Stimulated activated effector memory CD8-positive, alpha-beta T cell treated with anti-CD3 and anti-CD28 coated beads, Interleukin-12 subunit alpha, Interleukin-12 subunit beta, amount 100 ng/mL, for 72 hours (primary cell): ENCODE measurements at regions not wholly inside any gene's neighbourhood (a gene's known extent, or its start where the extent isn't known, plus 50 kb on each side); places are given as distances from the start of the nearest gene placed in this dataset.

Experiments used
- ATAC-seq: fragments of 150-1000 bp; cut with Tn5 transposase; 2 replicates; pipeline ENCODE4 v1.10.0; 2021
- DNase-seq, 2 donors: peaks; one replicate each; pipeline ENCODE4 v3.0.0; 2021 to 2022; ENCODE audit warnings: low spot score in 2 of 2
- H3K27ac Mint-ChIP-seq: one replicate; pipeline ENCODE4 v1.8.0; 2022; ENCODE audit warnings: mild to moderate bottlenecking, mixed read lengths
- H3K36me3 Mint-ChIP-seq: one replicate; pipeline ENCODE4 v1.8.0; 2022; ENCODE audit warnings: mild to moderate bottlenecking, mixed read lengths
- H3K4me1 Mint-ChIP-seq: one replicate; pipeline ENCODE4 v1.8.0; 2022; ENCODE audit warnings: mixed read lengths
- H3K4me3 Mint-ChIP-seq: one replicate; pipeline ENCODE4 v1.8.0; 2022; ENCODE audit warnings: mild to moderate bottlenecking, mixed read lengths
- H3K9me3 Mint-ChIP-seq: one replicate; pipeline ENCODE4 v1.8.0; 2022; ENCODE audit warnings: mixed read lengths

DNA sequence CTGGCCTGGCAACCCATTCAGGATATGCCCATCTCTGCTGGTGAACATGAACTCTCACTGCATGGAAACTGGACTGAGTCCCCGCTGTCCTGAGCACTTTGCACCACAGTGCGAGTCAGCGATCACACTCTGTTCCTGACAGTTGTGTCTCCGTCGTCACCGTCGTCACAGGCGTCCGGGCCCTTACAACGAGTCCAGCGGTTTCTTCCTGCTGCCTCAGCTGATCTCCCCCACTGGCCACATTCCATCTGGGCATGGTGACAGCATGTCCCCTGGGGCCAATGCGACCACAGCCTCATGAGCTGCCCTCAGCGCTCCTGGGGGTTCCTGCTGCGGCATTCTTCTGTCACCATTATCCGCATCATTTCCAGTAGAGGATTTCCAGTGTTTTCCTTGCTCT lies 76.8 kb upstream of the KLF6 start:
- ATAC-seq (no peak), DNase-seq (no peak)
- Mint-ChIP-seq H3K4me1 (peaks cover 32% of the 10 kb centered on the region), H3K9me3 (no peaks in the 10 kb centered on the region), H3K4me3 (no peak overlapping the region), H3K27ac (no peak overlapping the region), H3K36me3 (no peaks in the 10 kb centered on the region)

DNA sequence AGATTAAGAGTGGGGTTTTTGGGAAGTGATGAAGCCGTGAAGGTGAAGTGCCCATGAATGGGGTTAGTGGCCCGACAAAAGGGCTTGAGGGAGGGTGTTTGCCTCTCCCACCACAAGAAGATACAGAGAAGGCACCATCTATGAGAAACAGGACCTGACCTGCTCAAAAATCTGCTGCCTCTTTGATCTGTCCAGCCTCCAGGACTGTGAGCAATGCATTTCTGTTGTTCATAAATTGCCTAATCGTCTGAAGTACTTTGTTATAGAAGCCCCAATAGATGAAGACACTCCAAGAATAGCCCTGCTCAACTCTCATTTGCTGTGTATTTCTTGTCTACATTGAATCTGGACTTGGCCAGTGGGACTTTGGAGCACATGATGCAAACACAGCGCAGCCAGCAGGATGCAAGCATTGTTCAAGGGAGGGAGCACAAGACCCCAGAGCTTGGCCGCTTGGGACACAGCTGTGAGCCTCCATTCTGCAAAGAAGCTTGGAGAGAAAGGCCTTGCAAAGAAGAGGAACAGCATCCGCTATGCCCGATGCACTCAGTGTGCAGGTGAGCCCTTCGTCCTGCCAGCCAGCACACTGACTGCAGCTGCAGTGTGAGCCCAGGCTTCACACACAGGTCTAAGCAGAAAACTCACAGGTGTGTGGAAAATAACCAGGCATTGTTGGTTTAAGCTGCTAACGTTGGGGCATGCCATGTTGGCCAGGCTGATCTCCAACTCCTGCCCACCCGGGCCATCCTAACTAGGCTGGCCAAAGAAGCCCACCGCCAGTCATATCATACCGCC lies 73.2 kb upstream of the KLF6 start:
- Mint-ChIP-seq H3K9me3 (no peaks in the 10 kb centered on the region), H3K27ac (no peak overlapping the region), H3K4me3 (no peak overlapping the region), H3K4me1 (peaks cover 27% of the 10 kb centered on the region), H3K36me3 (no peaks in the 10 kb centered on the region)
- DNase-seq: peak in 1 of 2 donors; percentile 41
- ATAC-seq: no peak

DNA sequence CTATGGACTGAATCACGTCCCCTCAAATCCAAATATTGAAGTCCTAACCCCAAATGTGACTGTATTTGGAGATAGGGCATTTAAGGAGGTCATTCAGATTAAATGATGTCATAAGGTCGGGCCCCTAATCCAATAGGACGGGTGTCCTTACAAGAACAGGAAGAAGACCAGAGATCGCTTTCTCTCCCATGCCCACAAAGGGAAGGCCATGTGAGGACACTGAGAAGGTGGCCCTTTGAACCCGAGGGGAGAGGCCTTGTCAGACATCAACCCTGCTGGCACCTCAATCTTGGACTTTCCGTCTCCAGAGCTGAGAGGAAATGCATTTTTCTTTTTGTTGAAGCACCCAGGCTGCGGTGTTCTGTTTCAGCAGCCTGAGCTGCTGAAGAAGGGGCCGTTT lies 72.3 kb upstream of the KLF6 start:
- Mint-ChIP-seq H3K36me3 (peaks cover 2% of the 10 kb centered on the region), H3K4me1 (peaks cover 33% of the 10 kb centered on the region), H3K27ac (no peak overlapping the region), H3K4me3 (no peak overlapping the region), H3K9me3 (no peaks in the 10 kb centered on the region)
- ATAC-seq: no peak
- DNase-seq: no peak

DNA sequence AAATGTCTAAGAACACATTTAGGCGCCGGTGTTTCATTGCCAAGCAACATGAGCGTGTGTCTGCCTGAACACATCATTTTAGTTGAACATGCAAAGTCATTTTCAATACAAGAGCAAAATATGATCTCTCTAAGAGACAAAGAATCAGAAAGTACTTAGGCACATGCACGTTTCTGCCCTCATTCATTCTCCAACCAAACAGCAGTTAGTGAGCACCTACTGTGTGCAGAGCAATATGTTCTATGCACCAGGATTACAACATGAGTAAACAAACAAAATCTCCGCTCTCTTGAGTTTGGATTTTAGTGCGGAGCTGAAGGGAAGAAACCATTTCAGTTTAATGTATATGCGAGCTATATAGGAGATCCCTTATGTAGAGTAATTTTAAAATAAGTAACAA lies 71.6 kb upstream of the KLF6 start:
- no peak for DNase-seq
- Mint-ChIP-seq H3K4me1 (peaks cover 34% of the 10 kb centered on the region), H3K36me3 (peaks cover 6% of the 10 kb centered on the region), H3K9me3 (no peaks in the 10 kb centered on the region), H3K4me3 (no peak overlapping the region), H3K27ac (peak overlapping the region; percentile 9)
- no peak for ATAC-seq

DNA sequence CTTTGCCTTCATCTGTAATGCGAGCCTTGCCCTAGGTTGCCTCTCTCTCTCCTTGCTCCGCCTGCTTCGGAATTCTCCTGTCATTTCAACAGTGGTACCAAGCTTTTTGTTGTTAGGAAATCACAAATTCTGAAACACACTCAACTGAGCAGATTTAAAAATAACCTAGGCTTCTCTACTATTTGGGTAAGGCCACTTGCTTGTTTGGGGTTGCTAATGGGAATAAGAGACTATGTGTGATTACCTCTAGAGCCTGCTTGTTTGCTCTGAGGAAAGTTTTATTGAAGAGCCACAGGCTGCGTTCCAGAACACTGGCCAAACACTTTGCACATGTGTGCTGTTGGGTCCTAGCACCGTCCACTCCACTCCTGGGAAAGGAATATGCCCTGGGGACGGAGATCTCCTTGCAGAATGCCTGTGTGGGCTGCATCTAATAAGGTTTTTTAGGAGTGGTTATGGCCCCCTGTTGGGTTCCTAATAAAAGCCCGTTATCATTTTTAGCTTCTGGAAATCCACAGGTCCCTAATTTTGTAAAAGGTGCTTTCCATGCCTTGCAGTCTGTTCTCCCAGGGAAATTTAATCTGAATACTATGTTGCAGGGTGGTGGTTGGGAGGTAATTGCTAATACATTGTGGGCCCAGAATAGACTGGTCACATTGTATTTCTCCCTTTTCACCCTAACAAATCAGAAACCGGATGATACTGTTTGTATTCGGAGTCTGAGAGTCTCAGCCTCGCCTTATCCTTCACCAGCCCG lies 68.7 kb upstream of the KLF6 start:
- no peak for ATAC-seq
- peak overlapping the region; percentile 98 for H3K27ac Mint-ChIP-seq

DNA sequence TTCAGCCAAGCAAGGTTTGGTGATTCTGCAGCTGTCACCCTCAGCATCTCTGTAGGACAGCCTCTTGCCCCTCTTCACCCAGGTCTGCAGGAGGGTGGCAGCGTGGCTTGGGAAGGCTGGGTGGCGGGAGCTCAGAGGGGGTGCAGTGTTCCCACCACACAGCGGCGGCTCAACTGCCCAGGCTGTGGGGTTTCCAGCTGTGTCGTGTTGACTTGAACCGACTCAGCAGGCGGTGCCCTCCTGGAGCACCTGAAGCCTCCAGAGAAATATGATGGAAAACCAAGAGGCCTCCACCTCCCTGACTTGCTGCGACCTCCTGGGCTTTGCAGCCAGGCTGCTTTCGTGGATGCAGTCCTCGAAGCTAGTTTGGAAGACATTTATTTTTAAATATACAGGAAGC lies 68.0 kb upstream of the KLF6 start:
- Mint-ChIP-seq H3K9me3 (no peaks in the 10 kb centered on the region), H3K27ac (peak overlapping the region; percentile 98), H3K36me3 (peaks cover 6% of the 10 kb centered on the region), H3K4me3 (no peak overlapping the region), H3K4me1 (peaks cover 54% of the 10 kb centered on the region)
- DNase-seq: no peak
- no peak for ATAC-seq

More for the DNA sequence above, 68.7 kb upstream of the KLF6 start:
- Mint-ChIP-seq H3K36me3 (peaks cover 6% of the 10 kb centered on the region), H3K4me3 (no peak overlapping the region), H3K9me3 (no peaks in the 10 kb centered on the region), H3K4me1 (peaks cover 54% of the 10 kb centered on the region)
- no peak for DNase-seq

DNA sequence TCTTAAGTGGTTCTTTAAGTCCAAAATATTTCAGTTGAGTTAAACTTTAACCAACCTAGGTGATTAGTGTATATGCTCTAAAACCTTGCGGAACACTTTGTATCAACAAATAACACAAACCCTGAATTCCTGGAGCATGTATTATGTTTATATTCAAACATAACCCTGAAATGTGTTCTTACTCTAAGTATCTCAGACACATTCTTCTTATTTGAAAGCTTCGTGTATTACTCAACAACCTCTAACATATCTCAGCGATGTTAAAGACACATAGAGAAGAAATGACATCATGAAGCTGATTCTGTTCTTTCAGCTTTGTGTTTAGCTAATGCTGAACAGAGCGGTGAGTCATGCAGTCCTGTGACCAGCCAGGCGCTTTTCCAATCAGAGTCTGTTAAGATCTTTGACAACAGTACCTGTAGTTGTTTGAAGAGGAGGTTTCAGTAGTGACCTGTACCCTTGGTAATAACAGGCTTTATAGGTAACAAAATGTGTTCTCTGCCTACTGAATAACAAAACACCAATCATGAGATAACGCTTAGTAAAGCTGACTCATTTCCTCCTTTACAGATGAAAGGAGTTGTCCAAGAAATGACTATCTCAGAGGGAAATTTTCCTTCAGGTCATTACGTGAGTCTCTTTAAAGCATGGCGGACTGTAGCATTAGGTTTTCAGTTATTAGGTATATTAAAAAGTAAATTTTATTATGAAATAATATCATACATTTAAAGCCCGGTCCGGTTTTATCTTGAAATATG lies 67.3 kb upstream of the KLF6 start:
- no peaks in the 10 kb centered on the region for H3K9me3 Mint-ChIP-seq
- H3K4me3 Mint-ChIP-seq: peak overlapping the region; percentile 60
- H3K27ac Mint-ChIP-seq: peak overlapping the region; percentile 98
- peaks cover 54% of the 10 kb centered on the region for H3K4me1 Mint-ChIP-seq
- peak in 1 of 2 donors; percentile 80 for DNase-seq
- peak; percentile 96 for ATAC-seq
- H3K36me3 Mint-ChIP-seq: peaks cover 6% of the 10 kb centered on the region

DNA sequence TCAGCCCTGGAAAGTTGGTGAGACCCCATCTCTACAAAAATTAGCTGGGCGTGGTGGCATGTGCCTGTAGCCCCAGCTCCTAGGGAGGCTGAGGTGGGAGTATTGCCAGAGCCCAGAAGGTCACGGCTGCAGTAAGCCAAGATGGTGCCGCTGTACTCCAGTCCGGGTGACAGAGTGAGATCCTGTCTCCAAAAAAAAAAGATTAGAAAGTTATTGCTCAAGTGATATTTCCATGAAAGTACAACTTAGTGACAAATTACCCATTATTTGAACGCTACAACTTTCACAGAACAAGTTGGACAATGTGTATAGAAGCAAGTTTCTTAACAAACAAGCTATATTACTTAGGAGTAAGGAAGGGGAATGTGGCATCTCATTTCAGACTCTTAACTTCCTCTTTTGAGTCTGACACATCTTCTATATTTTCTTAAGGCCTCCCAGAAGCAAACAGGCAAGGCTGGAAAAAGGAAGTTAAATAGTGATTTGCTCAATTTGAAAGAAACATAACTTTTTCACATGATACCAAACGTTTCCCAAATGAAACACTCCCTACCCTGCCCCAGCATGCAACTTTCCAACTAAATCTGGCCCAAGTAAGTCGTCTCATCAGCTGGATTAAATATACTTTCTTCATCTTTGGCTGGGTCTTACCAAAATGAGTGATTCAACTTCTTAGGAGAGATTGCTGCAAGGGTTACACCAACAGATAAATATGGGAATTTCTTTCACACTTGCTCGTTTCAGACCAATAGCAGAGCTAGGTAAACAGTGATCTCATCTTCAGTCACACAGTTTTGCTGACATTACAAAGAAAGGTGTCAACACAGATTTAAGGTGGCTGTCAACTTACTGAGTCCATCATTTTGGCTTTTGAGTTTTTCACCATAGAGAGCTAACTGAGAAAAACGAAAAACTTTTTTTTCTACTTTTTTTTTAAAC lies 66.3 kb upstream of the KLF6 start:
- Mint-ChIP-seq H3K4me1 (peaks cover 51% of the 10 kb centered on the region), H3K36me3 (peaks cover 6% of the 10 kb centered on the region), H3K27ac (peak overlapping the region; percentile 98), H3K4me3 (peak overlapping the region; percentile 60), H3K9me3 (no peaks in the 10 kb centered on the region)
- peak in 1 of 2 donors; percentile 53 for DNase-seq
- ATAC-seq: no peak

DNA sequence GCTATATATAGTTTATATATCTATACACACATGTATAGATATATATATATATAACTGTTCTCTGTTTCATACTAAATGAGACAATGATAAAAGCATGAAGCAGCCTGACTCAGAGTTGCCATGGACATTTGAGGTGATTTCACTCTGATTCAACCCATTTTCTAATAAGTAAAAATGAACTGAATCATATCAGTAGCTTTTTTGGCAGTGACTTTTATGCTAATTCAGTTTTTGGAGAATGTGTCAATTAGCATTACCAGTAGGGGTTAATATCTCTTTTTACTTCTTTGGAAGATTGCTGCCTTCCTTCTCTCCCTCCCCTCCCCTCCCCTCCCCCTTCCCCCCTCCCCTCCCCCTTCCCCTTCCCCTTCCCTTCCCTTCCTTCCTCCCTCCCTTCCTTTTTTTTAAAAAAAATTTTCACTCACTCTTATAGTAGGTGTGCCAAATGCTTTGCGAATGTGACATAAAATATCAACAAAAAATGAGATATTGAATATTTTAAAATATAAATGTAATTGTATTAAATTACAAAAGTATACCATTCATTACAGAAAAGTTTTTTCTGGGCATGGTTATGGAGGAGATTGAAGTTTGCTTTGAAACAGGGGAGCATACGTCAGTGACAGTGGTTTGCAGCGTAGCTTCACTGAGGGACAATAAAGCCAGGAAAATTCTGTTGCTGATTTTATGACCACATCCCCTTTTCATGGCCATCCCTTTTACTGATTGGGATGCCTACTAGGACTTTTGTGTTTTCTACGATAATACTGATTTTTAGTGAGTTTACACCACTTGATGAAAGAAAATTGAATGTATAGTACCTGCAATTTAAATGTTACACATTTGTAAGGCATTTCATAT lies 64.0 kb upstream of the KLF6 start:
- Mint-ChIP-seq H3K27ac (no peak overlapping the region), H3K4me3 (no peak overlapping the region), H3K9me3 (no peaks in the 10 kb centered on the region), H3K36me3 (peaks cover 6% of the 10 kb centered on the region), H3K4me1 (peaks cover 39% of the 10 kb centered on the region)
- peak; percentile 36 for ATAC-seq
- DNase-seq: no peak

DNA sequence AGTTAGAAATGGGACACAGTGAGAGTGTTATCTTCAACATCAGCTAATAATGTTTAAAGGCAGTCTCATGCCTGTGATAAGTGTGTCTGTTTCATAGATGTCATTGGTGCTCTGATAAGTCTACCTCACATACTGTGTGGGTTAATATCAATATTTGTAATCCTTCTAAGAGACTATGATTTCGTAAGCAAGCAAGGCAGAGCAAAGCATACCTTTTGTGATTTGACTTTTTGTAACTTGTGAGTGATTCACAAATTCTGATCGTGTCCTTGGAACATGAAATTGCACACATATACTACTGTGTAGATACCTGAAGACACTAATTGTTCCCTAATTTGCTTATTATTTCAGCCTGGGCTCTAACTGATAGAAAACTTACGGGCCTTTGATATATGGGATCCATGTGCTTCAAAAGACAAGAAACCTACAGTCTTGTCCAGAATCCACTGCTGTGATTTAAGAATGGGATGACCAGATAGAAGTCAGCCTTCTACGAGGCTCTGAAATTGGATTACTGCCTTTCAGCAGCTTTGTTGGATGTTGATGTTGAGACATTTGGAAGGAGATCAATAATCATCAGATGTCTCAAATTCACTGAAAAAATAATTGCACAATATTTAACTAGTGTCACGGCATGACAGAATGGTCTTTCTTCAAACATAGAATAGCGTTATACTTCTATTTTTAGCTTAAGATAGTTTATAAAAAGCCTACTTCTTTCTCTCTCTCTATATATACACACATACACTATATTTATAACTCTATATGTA lies 63.2 kb upstream of the KLF6 start:
- Mint-ChIP-seq H3K4me1 (peaks cover 32% of the 10 kb centered on the region), H3K9me3 (no peaks in the 10 kb centered on the region), H3K36me3 (peaks cover 6% of the 10 kb centered on the region), H3K4me3 (no peak overlapping the region), H3K27ac (no peak overlapping the region)
- DNase-seq (no peak), ATAC-seq (no peak)

DNA sequence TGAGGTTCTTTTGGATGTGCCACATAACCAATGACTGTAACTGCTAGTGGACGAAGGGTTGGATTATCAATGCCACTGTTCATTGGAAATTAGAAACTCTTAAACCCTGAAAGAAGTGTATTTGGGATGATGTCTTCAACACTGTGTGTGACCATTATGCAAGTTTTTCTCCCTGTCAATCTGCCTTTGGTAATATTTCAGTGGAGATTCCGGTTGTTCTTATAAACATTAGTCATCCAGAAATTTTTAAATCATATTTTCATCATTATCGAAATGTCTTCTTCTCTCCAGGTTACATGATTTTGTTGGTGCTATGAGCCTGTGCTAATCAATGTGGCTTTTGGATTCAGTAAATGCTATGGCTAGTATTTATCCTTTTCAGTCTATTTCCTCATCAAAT lies 61.7 kb upstream of the KLF6 start:
- Mint-ChIP-seq H3K4me3 (no peak overlapping the region), H3K27ac (no peak overlapping the region), H3K36me3 (no peaks in the 10 kb centered on the region), H3K9me3 (no peaks in the 10 kb centered on the region), H3K4me1 (peaks cover 21% of the 10 kb centered on the region)
- no peak for DNase-seq
- ATAC-seq: no peak

DNA sequence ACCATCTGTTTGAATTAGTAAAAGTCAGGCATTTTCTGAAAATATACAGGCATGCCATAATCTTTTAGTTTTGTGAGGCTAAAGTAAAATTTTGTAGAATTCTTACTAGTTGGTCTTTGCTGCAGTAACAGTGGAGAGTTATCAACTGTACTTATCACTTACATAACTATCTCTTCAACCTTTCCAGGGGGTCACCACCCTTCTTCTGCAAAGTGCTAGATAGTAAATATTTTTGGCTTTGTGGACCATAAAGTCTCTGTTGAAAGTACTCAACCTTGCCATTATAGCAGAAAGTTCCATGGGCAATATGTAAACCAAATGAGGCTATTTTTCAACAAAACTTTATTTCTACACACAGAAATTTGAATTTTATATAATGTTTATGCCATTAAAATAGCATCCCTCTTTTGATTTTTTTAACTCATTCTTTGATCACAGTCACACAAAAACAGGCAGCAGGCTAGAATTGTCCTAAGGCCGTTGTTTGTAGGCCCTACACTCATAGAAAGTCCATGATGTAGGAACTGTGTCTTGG lies 59.5 kb upstream of the KLF6 start:
- H3K36me3 Mint-ChIP-seq: no peaks in the 10 kb centered on the region
- ATAC-seq (no peak), DNase-seq (no peak)
- H3K27ac Mint-ChIP-seq: no peak overlapping the region
- H3K4me3 Mint-ChIP-seq: no peak overlapping the region
- H3K4me1 Mint-ChIP-seq: peaks cover 1% of the 10 kb centered on the region
- no peaks in the 10 kb centered on the region for H3K9me3 Mint-ChIP-seq
